ENCODE measurements at regions not wholly inside any gene's neighbourhood (a gene's known extent, or its start where the extent isn't known, plus 50 kb on each side); places are given as distances from the start of the nearest gene placed in this dataset.

GRCh38 chr6:153882411-153882810 is 156.6 kb upstream of the OPRM1 start:
- DNase-seq (ENCODE audit: low spot score) = no peak

DNA sequence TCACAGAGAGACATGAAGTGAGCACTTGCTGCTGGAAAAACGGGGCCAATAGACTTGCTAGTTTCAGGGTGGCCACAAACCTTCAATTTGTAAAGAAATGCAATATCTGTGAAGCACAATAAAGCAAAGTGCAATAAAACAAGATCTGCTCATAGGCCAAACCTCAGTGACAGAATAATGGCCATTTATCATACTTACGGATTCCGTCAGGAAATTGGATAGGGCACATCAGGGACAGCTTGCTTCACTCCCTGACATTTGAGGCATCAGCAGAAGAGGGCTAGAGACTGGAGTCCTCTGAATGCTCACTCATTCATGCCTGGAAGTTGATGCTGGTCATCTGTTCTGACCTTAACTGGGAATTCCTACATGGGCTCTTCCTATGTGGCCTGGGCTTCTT is 165.5 kb upstream of the OPRM1 start:
- DNase-seq (ENCODE audit: low spot score) = no peak

DNA sequence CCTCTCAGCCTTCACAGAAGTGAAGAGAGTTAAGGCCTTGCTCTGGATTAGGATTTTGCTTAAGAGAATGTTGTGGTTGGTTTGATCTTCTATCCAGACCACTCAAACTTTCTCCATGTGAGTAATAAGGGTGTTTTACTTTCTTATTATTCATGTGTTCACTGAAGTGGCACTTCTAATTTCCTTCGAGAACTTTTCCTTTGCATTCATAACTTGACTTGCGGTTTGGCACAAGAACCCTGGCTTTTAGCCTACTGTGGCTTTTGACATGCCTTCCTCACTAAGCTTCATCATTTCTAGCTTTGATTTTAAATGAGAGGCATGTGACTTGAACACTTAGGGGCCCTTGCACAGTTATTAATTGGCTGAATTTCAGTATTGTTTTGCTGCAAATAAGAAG is 166.1 kb upstream of the OPRM1 start:
- DNase-seq (ENCODE audit: low spot score) = no peak

GRCh38 chr6:153862927-153863326 is 176.1 kb upstream of the OPRM1 start:
- DNase-seq (ENCODE audit: low spot score) = no peak

DNA sequence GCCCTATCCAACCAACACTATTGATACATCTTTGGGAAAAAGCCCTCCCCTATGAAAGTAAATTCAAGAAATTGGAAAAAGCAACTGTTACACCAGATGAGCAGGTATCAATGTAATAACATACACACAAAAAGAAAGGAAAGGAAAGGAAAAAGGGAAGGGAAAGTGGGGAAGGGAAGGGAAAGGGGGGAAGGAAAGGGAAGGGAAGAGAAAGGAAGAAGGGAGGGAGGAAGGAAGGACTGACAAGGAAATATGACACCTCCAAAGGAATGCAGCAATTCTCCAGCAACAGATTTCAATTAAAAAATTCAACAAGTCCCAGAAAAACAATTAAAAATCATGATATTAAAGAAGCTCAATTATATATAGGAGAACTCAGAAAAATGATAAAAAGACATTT is 176.9 kb upstream of the OPRM1 start:
- no peak for DNase-seq (ENCODE audit: low spot score)

DNA sequence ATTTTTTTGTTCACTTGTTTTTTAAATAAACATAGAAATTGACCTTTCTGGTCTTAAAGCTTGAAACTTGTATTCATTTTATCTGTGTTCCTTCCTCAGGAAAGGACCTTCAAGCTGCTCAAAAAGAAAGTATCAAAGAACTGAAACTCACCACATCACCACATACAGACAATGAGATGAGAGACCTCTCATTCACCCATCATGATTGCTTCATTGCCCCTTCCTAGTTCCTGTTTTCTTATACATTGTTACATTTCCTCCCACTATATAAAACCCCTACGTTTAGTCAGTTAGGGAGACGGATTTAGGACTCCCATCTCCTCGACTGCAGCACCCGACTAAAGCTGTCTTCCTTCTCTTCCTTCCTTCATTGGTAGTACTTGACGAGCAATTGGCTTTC is 180.5 kb upstream of the OPRM1 start:
- no peak for DNase-seq (ENCODE audit: low spot score)

DNA sequence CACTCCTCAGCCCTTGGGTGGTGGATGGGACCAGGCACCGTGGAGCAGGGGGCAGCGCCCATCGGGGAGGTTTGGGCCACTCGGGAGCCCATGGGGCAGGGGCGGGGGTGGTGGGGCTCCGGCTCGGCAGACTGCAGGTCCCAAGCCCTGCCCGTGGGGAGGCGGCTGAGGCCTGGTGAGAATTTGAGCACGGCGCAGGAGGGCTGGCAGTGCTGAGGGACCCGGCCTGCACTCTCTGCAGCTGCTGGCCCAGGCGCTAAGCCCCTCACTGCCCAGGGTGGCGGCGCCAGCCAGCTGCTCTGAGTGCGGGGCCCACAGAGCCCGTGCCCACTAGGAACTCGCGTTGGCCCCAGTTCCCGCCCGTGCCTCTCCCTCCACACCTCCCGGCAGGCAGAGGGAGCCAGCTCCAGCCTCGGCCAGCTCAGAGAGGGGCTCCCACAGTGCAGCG is 182.1 kb upstream of the OPRM1 start:
- DNase-seq (ENCODE audit: low spot score) = no peak

DNA sequence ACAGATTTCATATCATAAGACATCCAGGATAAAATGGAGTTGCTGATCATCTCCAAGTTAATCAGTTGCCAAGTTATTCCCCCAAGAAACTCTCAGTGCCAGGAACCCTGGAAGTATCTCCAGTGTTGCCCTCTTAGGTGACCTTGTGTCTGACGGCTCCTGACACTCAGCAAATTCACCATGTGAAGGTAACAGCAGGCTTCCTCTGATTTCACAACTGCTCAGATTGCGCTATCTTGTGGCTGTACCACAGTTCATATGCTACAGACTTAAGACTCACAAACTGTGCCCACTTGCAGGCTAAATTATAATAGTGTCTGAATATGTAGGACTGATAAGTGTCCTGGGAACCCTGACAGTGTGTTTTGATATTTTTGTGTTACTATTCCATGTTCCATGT is 186.6 kb upstream of the OPRM1 start:
- DNase-seq (ENCODE audit: low spot score) = no peak

DNA sequence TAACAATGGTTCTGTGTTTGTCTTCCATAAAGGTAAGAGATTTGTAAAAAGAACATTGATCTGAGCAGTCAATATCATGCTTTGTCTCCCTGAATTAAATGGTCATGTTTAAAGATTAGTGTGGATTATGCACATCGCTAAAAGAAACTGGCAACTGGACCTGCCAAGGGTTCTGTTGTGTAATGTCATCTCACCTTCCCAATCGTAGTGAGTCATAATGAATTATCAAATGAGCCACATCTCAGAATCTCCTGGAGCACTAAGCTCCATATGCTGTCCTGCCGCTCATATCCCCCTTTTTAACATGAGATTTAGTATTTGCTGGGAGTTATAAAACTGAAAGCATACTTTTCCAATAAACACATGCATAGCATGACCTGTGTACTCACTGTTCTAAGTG is 187.0 kb upstream of the OPRM1 start:
- no peak for DNase-seq (ENCODE audit: low spot score)

DNA sequence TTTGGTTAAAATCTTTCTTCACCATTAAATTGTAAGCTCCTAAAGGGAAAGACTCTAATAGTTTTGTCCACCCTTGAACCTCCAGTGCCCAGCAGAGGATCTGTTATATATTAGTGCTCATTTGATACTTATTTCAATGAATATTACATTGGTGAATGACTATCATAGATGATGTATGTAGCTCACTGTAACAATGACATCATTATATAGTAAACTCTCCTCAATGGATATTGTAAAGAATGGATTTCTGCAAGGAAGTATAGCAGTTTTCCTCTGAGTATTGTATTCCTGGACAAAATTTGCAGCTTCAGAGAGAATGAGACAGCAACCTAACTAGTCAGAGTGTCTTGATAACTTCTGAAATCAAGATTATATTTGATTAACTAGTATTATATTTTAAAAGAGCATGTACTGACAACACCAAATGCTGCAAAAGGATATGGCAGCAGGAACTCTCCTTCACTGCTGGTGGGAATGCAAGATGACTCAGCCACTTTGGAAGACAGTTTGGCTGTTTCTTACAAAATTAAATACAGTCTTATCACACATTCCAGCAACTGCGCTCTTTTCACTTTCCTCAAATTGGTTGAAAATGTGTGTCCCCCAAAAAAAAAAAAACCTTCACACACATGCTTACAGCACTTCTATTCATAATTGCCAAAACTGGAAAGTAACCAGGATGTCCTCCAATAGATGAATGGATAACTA is 189.8 kb upstream of the OPRM1 start:
- no peak for DNase-seq (ENCODE audit: low spot score)

GRCh38 chr6:153843420-153843819 is 195.6 kb upstream of the OPRM1 start:
- DNase-seq (ENCODE audit: low spot score) = no peak

- no peak for DNase-seq (ENCODE audit: low spot score)
Observed at GRCh38 chr6:153842491-153842890, 196.5 kb upstream of the OPRM1 start.

- DNase-seq (ENCODE audit: low spot score) = no peak
Observed at GRCh38 chr6:153840039-153840850, 198.8 kb upstream of the OPRM1 start.

- DNase-seq (ENCODE audit: low spot score) = no peak
Observed at GRCh38 chr6:153832543-153832942, 206.5 kb upstream of the OPRM1 start.

DNA sequence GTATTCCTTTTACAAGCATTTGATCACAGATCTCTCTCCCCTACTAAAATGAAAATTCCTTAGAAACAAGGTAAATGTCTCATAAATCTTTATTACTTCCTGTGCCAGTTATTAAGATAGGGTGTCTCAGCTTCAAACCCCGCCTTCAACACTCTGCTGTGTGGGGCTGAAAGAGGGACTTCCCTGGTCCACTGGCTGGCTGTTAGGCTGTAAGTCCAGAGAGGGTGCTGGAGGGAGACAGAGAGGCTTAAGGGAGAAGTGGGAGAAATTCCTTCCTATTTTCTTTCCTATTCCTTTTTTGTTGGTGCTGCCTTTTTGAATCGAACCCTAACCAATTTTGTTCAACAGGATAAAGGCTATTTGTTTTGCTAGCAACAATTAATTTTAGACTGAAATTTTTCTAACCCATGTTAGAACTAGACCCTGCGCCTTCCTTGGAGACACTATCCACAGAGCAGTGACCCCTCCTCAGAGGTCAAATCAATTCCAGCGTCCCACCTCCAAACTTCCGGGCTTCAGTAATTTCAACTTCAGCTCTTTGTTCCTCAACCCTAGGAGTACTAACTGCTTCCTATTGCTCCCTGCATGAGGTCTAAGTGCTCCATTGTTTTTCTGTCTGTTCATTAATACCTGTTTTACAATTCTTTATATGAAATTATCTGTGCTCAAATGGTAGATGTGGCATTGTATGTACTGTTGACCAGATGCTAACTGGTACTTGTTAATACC is 207.5 kb upstream of the OPRM1 start:
- DNase-seq (ENCODE audit: low spot score) = no peak

DNA sequence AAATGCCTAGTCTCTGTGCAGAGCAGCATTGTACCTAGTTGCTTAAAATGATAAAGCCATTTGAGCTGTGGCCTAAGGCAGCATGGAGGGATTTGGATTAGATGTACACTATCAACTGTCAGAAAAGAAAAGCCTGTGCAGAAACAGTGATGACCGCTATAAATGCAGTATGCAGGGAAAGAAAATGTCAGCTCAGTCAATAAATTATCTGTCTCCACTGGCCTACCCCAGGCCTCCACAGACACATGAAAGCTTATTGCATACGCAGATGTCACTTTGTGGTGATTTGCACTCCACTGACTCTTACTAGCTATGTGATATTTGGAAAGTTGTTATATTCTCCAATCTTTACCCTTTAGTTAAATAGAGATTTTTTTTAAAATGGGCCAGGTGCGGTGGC is 221.9 kb upstream of the OPRM1 start:
- no peak for DNase-seq (ENCODE audit: low spot score)

DNA sequence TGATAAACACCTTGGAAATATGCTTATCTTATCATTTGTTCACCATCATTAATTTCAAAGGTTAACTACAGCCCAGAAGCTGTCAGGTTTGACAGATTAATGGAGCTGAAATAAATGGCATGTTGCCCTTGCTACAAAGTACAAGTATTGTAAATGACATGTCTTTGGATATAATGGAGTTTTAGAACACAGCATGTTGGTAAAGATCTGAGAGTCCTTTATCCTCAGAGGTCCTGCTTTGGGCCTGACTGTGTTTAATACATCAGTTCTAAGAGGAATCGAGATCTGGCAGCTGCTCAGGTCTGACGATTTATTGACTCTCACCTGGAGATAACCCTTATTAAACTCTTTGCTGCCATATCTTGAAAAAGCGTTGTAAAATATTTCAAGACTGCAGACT is 222.7 kb upstream of the OPRM1 start:
- no peak for DNase-seq (ENCODE audit: low spot score)

DNA sequence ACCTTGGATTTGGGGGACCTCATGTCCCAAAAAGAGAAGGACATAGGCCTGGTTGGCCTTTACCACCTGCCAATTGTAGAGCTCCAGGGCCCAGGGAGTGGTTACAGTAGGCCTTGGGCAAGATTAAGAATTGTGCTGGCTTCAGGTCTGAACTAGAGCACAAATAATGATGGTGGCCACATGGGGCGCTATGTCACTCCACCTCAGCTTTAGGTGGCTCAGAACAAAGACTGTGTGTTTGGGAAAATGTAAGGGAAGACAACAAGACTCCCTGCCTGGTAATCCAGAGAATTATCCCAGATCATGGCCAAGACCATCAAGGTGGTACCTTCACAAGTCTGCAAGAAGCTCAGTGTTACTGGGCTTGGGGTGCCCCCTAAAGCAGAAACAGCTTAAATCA is 224.9 kb upstream of the OPRM1 start:
- no peak for DNase-seq (ENCODE audit: low spot score)

- no peak for DNase-seq (ENCODE audit: low spot score)
Observed at GRCh38 chr6:153804755-153805330, 234.2 kb upstream of the OPRM1 start.

GRCh38 chr6:153801917-153802316 is 237.1 kb upstream of the OPRM1 start:
- DNase-seq (ENCODE audit: low spot score) = no peak

GRCh38 chr6:153800580-153801188 is 238.4 kb upstream of the OPRM1 start:
- no peak for DNase-seq (ENCODE audit: low spot score)

Data from mesenteric fat pad (tissue), 1 donor.